ENCODE measurements at regions not wholly inside any gene's neighbourhood (a gene's known extent, or its start where the extent isn't known, plus 50 kb on each side); places are given as distances from the start of the nearest gene placed in this dataset.
"Not testable (repeated sequence)": the region's sequence is repeated elsewhere in the genome, so short reads cannot be mapped to it uniquely, and the experiment has no call there.

DNA sequence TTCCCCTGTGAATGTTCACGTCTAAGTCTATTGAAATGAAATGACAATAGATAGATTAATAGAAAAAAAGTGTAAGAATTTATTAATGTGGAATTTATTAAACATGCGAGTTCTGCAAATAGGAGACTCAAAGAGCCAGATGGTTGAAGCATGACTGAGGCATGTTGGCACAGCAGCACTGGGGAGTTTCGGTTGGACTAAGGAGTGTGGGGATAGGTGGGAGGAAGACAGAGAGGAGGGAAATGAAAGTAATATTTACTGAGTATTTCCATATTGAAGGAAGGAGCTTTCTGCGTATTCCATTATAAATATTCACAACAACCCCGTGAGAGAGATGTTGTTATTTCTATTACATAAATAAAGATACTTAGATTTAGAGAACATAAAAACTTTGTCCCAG, 79.5 kb upstream of the ZNF644 start:
- Histone ChIP-seq H3K36me3 (no peaks in the 10 kb centered on the region), H3K27me3 (no peaks in the 10 kb centered on the region), H3K4me3 (no peak overlapping the region), H3K4me1 (no peaks in the 10 kb centered on the region), H3K9me3 (no peaks in the 10 kb centered on the region), H3K27ac (no peak overlapping the region)
- TF ChIP-seq POLR2A (IDR thresholded peaks at IDR 0.05), result no peak
- TF ChIP-seq, protein P1, sequence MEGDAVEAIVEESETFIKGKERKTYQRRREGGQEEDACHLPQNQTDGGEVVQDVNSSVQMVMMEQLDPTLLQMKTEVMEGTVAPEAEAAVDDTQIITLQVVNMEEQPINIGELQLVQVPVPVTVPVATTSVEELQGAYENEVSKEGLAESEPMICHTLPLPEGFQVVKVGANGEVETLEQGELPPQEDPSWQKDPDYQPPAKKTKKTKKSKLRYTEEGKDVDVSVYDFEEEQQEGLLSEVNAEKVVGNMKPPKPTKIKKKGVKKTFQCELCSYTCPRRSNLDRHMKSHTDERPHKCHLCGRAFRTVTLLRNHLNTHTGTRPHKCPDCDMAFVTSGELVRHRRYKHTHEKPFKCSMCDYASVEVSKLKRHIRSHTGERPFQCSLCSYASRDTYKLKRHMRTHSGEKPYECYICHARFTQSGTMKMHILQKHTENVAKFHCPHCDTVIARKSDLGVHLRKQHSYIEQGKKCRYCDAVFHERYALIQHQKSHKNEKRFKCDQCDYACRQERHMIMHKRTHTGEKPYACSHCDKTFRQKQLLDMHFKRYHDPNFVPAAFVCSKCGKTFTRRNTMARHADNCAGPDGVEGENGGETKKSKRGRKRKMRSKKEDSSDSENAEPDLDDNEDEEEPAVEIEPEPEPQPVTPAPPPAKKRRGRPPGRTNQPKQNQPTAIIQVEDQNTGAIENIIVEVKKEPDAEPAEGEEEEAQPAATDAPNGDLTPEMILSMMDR (IDR thresholded peaks at IDR 0.05), result no peak
- no peak for DNase-seq
- 58 to 64% methylated on average over 5 of the region's 5 CpGs for WGBS, 2 donors
- intact Hi-C loops (cut with DNase I), result no loop called here

DNA sequence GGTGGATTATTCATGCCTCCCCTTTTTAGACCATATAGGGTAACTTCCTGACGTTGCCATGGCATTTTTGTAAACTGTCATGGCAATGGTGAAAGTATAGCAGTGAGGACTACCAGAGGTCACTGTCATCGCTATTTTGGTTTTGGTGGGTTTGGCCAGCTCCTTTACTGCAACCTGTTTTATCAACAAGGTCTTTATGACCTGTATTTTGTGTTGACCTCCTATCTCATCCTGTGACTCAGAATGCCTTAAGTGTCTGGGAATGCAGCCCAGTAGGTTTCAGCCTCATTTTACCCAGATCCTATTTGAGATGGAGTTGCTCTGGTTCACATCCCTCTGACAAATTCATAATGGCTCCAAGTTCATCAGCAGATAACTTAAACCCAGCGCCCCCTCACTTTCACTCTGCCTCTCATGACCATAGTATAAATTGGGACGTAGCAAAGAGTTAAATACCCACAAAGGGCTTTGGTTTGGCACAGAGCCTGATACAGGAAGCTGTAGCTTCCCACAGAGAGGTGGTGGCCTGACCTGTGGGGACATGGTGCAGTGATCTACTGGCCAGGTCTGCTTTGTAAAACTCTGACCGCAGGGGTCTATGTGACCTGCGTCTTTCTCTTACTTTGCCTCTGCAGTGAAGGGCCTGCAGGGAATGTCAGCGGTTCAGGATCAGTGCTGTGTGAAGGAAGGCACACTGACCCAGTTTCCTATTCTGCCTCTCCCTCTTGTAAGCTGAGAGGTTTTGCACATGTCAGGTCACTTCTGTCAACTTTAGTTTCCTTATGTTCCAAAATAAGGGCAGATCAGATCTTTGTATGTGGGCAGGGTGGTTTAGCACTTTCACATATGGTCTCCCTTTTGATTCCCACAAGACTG, 78.1 kb upstream of the ZNF644 start:
- H3K27me3 ChIP-seq, result no peaks in the 10 kb centered on the region
- H3K9me3 ChIP-seq, result no peaks in the 10 kb centered on the region
- 53 to 59% methylated on average over 5 to 6 of the region's 7 CpGs for WGBS, 2 donors
- TF ChIP-seq, protein P1 (IDR thresholded peaks at IDR 0.05), result no peak
- TF ChIP-seq POLR2A (IDR thresholded peaks at IDR 0.05), result no peak
- intact Hi-C loops (cut with DNase I), result no loop called here
- H3K4me3 ChIP-seq, result no peak overlapping the region
- H3K27ac ChIP-seq, result no peak overlapping the region
- no peaks in the 10 kb centered on the region for H3K36me3 ChIP-seq
- no peaks in the 10 kb centered on the region for H3K4me1 ChIP-seq
- no peak for DNase-seq

DNA sequence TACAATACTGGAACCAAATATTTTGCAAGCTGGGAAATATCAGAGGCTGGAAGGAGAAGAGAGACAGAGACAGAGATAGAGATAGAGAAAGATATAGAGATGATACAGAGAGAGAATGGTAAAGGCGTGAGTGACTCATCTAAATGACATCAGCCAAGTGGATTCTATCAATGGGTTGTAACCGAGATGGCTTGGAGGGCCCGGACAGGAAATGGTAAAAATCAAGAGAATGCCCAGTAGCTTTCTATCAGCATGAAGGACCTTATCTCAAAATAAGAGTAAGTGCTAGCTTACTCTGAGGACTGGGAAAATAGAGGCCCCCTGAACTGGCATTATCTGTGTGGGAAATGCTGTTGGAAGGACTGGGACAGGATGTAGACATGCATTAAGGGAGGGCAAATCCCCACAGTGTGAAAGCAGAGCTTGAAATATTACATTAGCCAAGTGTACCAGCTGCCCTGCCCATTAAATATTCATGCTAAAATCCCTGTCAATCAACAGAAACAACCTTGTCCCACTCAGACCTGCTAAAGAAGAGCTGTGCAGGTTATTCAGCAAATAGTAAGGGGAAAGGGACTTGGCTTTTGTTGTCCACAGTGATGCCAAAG, 76.6 kb upstream of the ZNF644 start:
- no peaks in the 10 kb centered on the region for H3K9me3 ChIP-seq
- H3K27me3 ChIP-seq, result no peaks in the 10 kb centered on the region
- 61 to 72% methylated on average over 3 of the region's 3 CpGs for WGBS, 2 donors
- TF ChIP-seq, protein P1 (IDR thresholded peaks at IDR 0.05), result no peak
- TF ChIP-seq POLR2A (IDR thresholded peaks at IDR 0.05), result no peak
- H3K36me3 ChIP-seq, result no peaks in the 10 kb centered on the region
- DNase-seq, result no peak
- intact Hi-C loops (cut with DNase I), result no loop called here
- no peak overlapping the region for H3K27ac ChIP-seq
- no peak overlapping the region for H3K4me3 ChIP-seq
- no peaks in the 10 kb centered on the region for H3K4me1 ChIP-seq

DNA sequence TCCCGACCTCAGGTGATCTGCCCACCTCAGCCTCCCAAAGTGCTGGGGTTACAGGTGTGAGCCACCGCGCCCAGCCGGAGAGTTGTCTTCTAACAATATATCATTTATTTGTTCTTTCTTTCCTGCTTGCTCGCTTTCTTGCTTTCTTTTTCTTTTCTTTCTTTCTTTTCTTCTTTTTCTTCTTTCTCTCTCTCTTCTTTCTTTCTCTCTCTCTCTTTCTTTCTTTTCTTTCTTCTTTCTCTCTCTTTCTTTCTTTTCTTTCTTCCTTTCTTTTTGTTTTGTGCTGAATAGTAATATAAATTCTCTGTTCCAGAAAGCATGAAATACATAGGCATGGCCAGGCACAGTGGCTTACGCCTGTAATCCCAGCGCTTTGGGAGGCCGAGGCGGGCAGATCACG, 73.5 kb upstream of the ZNF644 start:
- DNase-seq; H3K4me1 ChIP-seq; H3K36me3 ChIP-seq; intact Hi-C loops (cut with DNase I); H3K4me3 ChIP-seq; H3K27me3 ChIP-seq; H3K9me3 ChIP-seq; H3K27ac ChIP-seq: not testable (repeated sequence)
- 85 to 96% methylated on average over 5 to 9 of the region's 10 CpGs for WGBS, 2 donors

DNA sequence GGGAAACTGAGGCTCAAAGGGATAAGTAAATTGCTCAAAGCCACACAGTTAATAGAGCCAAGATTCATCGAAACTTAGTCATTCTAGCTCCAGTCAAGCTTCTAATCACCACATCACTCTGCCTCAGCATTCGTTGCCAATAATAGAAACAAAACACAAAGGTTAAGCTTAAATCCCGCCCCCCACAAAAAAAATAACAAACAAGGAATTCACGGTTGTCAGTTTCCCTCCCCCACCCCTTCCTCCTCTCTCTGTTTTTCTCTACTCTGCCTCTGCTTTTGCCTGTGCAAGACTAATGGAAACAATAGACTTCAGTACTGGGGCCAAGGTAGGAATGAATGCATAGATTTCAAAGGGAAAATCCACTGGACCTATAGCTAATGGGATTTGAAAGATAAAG, 70.7 kb upstream of the ZNF644 start:
- no peaks in the 10 kb centered on the region for H3K4me1 ChIP-seq
- no peaks in the 10 kb centered on the region for H3K27me3 ChIP-seq
- WGBS, 2 donors, result 13 to 18% methylated on average over 4 of the region's 4 CpGs
- no peak for TF ChIP-seq POLR2A (IDR thresholded peaks at IDR 0.05)
- TF ChIP-seq, protein P1 (IDR thresholded peaks at IDR 0.05), result no peak
- intact Hi-C loops (cut with DNase I), result no loop called here
- no peak overlapping the region for H3K4me3 ChIP-seq
- DNase-seq, result no peak
- no peaks in the 10 kb centered on the region for H3K9me3 ChIP-seq
- H3K27ac ChIP-seq, result no peak overlapping the region
- H3K36me3 ChIP-seq, result no peaks in the 10 kb centered on the region

Measured in esophagus squamous epithelium (tissue), 5 donors.